ENCODE measurements at regions not wholly inside any gene's neighbourhood (a gene's known extent, or its start where the extent isn't known, plus 50 kb on each side); places are given as distances from the start of the nearest gene placed in this dataset.

- Histone ChIP-seq H3K36me3 (ENCODE audit: control insufficient read depth in 1 of 2, insufficient read depth in 2 of 2, low read length in 2 of 2) (no peaks in the 10 kb centered on the region), H3K27me3 (ENCODE audit: low read depth, low read length) (no peaks in the 10 kb centered on the region), H3K9me3 (ENCODE audit: control insufficient read depth in 1 of 2, low read length in 2 of 2) (no peaks in the 10 kb centered on the region), H3K27ac (ENCODE audit: low read length) (no peak overlapping the region), H3K4me1 (ENCODE audit: control insufficient read depth in 1 of 2, insufficient read depth in 2 of 2, low read length in 2 of 2) (no peaks in the 10 kb centered on the region), H3K4me3 (ENCODE audit: low read depth in 1 of 2, low read length in 2 of 2) (no peak overlapping the region)
Measured at GRCh38 chr15:62297933-62298332, 132.8 kb upstream of the C2CD4B start.

DNA sequence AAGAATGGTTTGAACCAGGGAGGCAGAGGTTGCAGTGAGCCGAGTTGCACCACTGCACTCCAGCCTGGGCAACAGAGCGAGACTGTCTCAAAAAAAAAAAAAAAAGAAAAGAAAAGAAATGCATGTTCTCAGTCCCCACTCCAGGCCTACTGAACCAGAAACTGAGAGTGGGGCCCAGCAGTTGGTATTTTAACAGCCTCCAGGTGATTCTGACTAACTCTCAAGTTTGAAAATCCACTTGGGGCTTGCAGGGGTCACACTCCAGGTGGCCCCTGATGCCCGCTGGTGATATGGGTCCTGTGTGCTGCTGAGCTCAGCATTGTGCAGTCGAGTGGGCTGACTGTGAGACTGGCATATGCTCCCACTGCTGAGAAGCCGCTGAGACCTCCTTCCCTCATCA is 133.7 kb upstream of the C2CD4B start:
- H3K27me3 ChIP-seq (ENCODE audit: low read depth, low read length), result no peaks in the 10 kb centered on the region
- H3K9me3 ChIP-seq (ENCODE audit: control insufficient read depth in 1 of 2, low read length in 2 of 2), result no peaks in the 10 kb centered on the region
- no peak overlapping the region for H3K27ac ChIP-seq (ENCODE audit: low read length)
- H3K36me3 ChIP-seq (ENCODE audit: control insufficient read depth in 1 of 2, insufficient read depth in 2 of 2, low read length in 2 of 2), result no peaks in the 10 kb centered on the region
- H3K4me3 ChIP-seq (ENCODE audit: low read depth in 1 of 2, low read length in 2 of 2), result no peak overlapping the region
- H3K4me1 ChIP-seq (ENCODE audit: control insufficient read depth in 1 of 2, insufficient read depth in 2 of 2, low read length in 2 of 2), result no peaks in the 10 kb centered on the region

- Histone ChIP-seq H3K4me3 (ENCODE audit: low read depth in 1 of 2, low read length in 2 of 2) (no peak overlapping the region), H3K9me3 (ENCODE audit: control insufficient read depth in 1 of 2, low read length in 2 of 2) (no peaks in the 10 kb centered on the region), H3K27me3 (ENCODE audit: low read depth, low read length) (no peaks in the 10 kb centered on the region), H3K4me1 (ENCODE audit: control insufficient read depth in 1 of 2, insufficient read depth in 2 of 2, low read length in 2 of 2) (no peaks in the 10 kb centered on the region), H3K27ac (ENCODE audit: low read length) (no peak overlapping the region), H3K36me3 (ENCODE audit: control insufficient read depth in 1 of 2, insufficient read depth in 2 of 2, low read length in 2 of 2) (no peaks in the 10 kb centered on the region)
Measured at GRCh38 chr15:62299541-62299940, 134.5 kb upstream of the C2CD4B start.

- Histone ChIP-seq H3K9me3 (ENCODE audit: control insufficient read depth in 1 of 2, low read length in 2 of 2) (no peaks in the 10 kb centered on the region), H3K27me3 (ENCODE audit: low read depth, low read length) (no peaks in the 10 kb centered on the region), H3K4me1 (ENCODE audit: control insufficient read depth in 1 of 2, insufficient read depth in 2 of 2, low read length in 2 of 2) (no peaks in the 10 kb centered on the region), H3K27ac (ENCODE audit: low read length) (no peak overlapping the region), H3K4me3 (ENCODE audit: low read depth in 1 of 2, low read length in 2 of 2) (no peak overlapping the region), H3K36me3 (ENCODE audit: control insufficient read depth in 1 of 2, insufficient read depth in 2 of 2, low read length in 2 of 2) (no peaks in the 10 kb centered on the region)
Measured at GRCh38 chr15:62301993-62302675, 137.0 kb upstream of the C2CD4B start.

GRCh38 chr15:62306851-62307504 is 141.9 kb upstream of the C2CD4B start:
- H3K36me3 ChIP-seq (ENCODE audit: control insufficient read depth in 1 of 2, insufficient read depth in 2 of 2, low read length in 2 of 2), result no peaks in the 10 kb centered on the region
- H3K27ac ChIP-seq (ENCODE audit: low read length), result no peak overlapping the region
- H3K4me3 ChIP-seq (ENCODE audit: low read depth in 1 of 2, low read length in 2 of 2), result no peak overlapping the region
- peaks cover 0 to 3% of the 10 kb centered on the region in 2 donors for H3K9me3 ChIP-seq (ENCODE audit: control insufficient read depth in 1 of 2, low read length in 2 of 2)
- H3K27me3 ChIP-seq (ENCODE audit: low read depth, low read length), result no peaks in the 10 kb centered on the region
- H3K4me1 ChIP-seq (ENCODE audit: control insufficient read depth in 1 of 2, insufficient read depth in 2 of 2, low read length in 2 of 2), result no peaks in the 10 kb centered on the region

GRCh38 chr15:62307551-62307950 is 142.5 kb upstream of the C2CD4B start:
- no peaks in the 10 kb centered on the region for H3K27me3 ChIP-seq (ENCODE audit: low read depth, low read length)
- H3K4me1 ChIP-seq (ENCODE audit: control insufficient read depth in 1 of 2, insufficient read depth in 2 of 2, low read length in 2 of 2), result no peaks in the 10 kb centered on the region
- H3K36me3 ChIP-seq (ENCODE audit: control insufficient read depth in 1 of 2, insufficient read depth in 2 of 2, low read length in 2 of 2), result no peaks in the 10 kb centered on the region
- no peak overlapping the region for H3K4me3 ChIP-seq (ENCODE audit: low read depth in 1 of 2, low read length in 2 of 2)
- peaks cover 0 to 3% of the 10 kb centered on the region in 2 donors for H3K9me3 ChIP-seq (ENCODE audit: control insufficient read depth in 1 of 2, low read length in 2 of 2)
- H3K27ac ChIP-seq (ENCODE audit: low read length), result no peak overlapping the region

DNA sequence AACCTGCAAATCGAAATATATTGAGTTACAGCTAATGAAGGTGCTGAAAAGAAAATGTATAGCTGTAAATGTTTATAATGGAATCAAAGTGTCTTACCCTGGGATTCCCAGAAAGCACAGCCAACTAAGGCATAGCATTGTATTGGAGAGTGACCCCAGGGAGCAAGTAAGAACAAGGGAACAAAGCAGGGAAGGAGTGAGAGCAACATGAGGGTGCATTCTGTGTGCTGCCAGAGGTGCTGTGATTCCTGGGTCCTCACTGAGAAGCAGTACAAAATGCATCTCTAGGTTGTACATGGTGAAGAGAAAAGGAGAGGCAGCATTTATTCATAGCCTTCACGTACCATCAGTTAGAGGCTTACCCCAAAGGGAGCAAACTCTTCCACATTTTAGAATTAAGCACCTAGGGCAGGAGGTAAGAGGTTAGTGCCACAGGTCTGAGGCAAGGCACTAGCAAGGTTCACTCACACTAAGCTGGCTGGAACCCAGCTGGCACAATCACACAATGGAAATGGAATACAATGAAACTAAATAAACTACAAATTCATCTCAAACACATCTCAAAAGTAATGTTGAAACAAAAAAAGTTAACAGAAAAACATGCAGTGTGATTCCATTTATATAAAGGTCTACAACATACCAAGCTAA is 151.5 kb upstream of the C2CD4B start:
- H3K4me3 ChIP-seq (ENCODE audit: low read depth in 1 of 2, low read length in 2 of 2), result no peak overlapping the region
- H3K9me3 ChIP-seq (ENCODE audit: control insufficient read depth in 1 of 2, low read length in 2 of 2), result no peaks in the 10 kb centered on the region
- no peaks in the 10 kb centered on the region for H3K36me3 ChIP-seq (ENCODE audit: control insufficient read depth in 1 of 2, insufficient read depth in 2 of 2, low read length in 2 of 2)
- H3K27ac ChIP-seq (ENCODE audit: low read length), result no peak overlapping the region
- H3K27me3 ChIP-seq (ENCODE audit: low read depth, low read length), result no peaks in the 10 kb centered on the region
- H3K4me1 ChIP-seq (ENCODE audit: control insufficient read depth in 1 of 2, insufficient read depth in 2 of 2, low read length in 2 of 2), result no peaks in the 10 kb centered on the region

GRCh38 chr15:62320259-62320658 is 155.2 kb upstream of the C2CD4B start:
- Histone ChIP-seq H3K4me3 (ENCODE audit: low read depth in 1 of 2, low read length in 2 of 2) (no peak overlapping the region), H3K9me3 (ENCODE audit: control insufficient read depth in 1 of 2, low read length in 2 of 2) (no peaks in the 10 kb centered on the region), H3K27ac (ENCODE audit: low read length) (no peak overlapping the region), H3K36me3 (ENCODE audit: control insufficient read depth in 1 of 2, insufficient read depth in 2 of 2, low read length in 2 of 2) (no peaks in the 10 kb centered on the region), H3K27me3 (ENCODE audit: low read depth, low read length) (no peaks in the 10 kb centered on the region), H3K4me1 (ENCODE audit: control insufficient read depth in 1 of 2, insufficient read depth in 2 of 2, low read length in 2 of 2) (no peaks in the 10 kb centered on the region)

DNA sequence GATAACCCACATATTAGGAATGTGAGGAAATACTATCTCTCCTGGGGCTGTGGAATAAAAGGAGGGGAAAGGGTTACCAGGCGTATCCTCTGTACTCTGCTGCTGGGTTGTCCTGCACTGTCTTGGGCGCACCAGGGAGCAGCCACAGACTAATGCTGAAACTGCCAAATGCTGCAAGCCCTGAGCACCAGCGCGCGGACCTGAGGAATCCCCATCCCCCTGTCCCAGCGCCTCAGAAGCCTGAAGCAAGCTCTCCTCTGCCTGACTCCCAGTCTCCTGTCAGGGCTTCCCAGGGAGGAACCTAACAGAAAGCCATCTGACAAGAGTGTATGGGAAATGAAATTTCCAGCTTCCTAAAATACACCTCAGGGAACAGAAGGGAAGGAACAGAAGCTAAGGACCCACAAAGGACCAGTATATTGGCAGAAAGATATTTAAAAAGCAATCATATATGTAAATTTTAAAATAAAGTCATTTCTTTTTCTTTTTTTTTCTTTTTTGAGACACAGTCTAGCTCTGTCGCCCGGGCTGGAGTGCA is 158.3 kb upstream of the C2CD4B start:
- no peaks in the 10 kb centered on the region for H3K36me3 ChIP-seq (ENCODE audit: control insufficient read depth in 1 of 2, insufficient read depth in 2 of 2, low read length in 2 of 2)
- no peaks in the 10 kb centered on the region for H3K9me3 ChIP-seq (ENCODE audit: control insufficient read depth in 1 of 2, low read length in 2 of 2)
- H3K27me3 ChIP-seq (ENCODE audit: low read depth, low read length), result no peaks in the 10 kb centered on the region
- H3K4me1 ChIP-seq (ENCODE audit: control insufficient read depth in 1 of 2, insufficient read depth in 2 of 2, low read length in 2 of 2), result no peaks in the 10 kb centered on the region
- no peak overlapping the region for H3K27ac ChIP-seq (ENCODE audit: low read length)
- H3K4me3 ChIP-seq (ENCODE audit: low read depth in 1 of 2, low read length in 2 of 2), result no peak overlapping the region

GRCh38 chr15:62324382-62324781 is 159.3 kb upstream of the C2CD4B start:
- H3K27ac ChIP-seq (ENCODE audit: low read length), result no peak overlapping the region
- no peaks in the 10 kb centered on the region for H3K4me1 ChIP-seq (ENCODE audit: control insufficient read depth in 1 of 2, insufficient read depth in 2 of 2, low read length in 2 of 2)
- H3K9me3 ChIP-seq (ENCODE audit: control insufficient read depth in 1 of 2, low read length in 2 of 2), result no peaks in the 10 kb centered on the region
- H3K36me3 ChIP-seq (ENCODE audit: control insufficient read depth in 1 of 2, insufficient read depth in 2 of 2, low read length in 2 of 2), result no peaks in the 10 kb centered on the region
- no peaks in the 10 kb centered on the region for H3K27me3 ChIP-seq (ENCODE audit: low read depth, low read length)
- no peak overlapping the region for H3K4me3 ChIP-seq (ENCODE audit: low read depth in 1 of 2, low read length in 2 of 2)

DNA sequence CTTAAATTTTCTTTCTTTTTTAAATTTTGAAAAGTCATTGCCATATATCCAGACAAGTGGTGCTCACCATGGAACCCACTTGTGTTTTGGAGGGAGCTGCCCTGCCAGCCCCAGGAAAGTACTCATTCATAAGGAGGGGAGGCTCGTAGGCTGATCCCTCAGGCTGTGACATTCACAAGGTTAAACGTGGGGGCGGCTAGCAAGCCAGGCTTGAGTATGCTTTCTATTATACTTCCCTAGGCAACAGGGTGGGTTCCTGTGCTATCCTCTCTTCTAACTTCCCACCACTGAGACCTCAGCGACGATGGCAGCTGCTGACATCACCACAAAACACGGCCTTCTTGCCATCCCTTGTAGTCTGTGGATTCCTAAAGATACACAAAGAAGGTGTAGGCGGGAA is 160.5 kb upstream of the C2CD4B start:
- H3K4me1 ChIP-seq (ENCODE audit: control insufficient read depth in 1 of 2, insufficient read depth in 2 of 2, low read length in 2 of 2), result no peaks in the 10 kb centered on the region
- no peaks in the 10 kb centered on the region for H3K9me3 ChIP-seq (ENCODE audit: control insufficient read depth in 1 of 2, low read length in 2 of 2)
- H3K36me3 ChIP-seq (ENCODE audit: control insufficient read depth in 1 of 2, insufficient read depth in 2 of 2, low read length in 2 of 2), result no peaks in the 10 kb centered on the region
- H3K4me3 ChIP-seq (ENCODE audit: low read depth in 1 of 2, low read length in 2 of 2), result no peak overlapping the region
- no peak overlapping the region for H3K27ac ChIP-seq (ENCODE audit: low read length)
- no peaks in the 10 kb centered on the region for H3K27me3 ChIP-seq (ENCODE audit: low read depth, low read length)

All from muscle layer of duodenum (tissue), 2 donors.